ENCODE measurements at regions not wholly inside any gene's neighbourhood (a gene's known extent, or its start where the extent isn't known, plus 50 kb on each side); places are given as distances from the start of the nearest gene placed in this dataset.

- TF ChIP-seq ETV6 (IDR thresholded peaks at IDR 0.05; ENCODE audit: borderline replicate concordance in 1 of 2, low read depth in 2 of 2, low read length in 1 of 2): no peak
- no peak for TF ChIP-seq ETV6 (CRISPR knock-in tag; IDR thresholded peaks at IDR 0.05; ENCODE audit: borderline replicate concordance)
- no peak for TF ChIP-seq ZMIZ1 (IDR thresholded peaks at IDR 0.05; ENCODE audit: low read depth in 2 of 2, low read length in 2 of 2)
- TF ChIP-seq ZNF668 (CRISPR knock-in tag; IDR thresholded peaks at IDR 0.05): no peak
- TF ChIP-seq NCOA2 (IDR thresholded peaks at IDR 0.05; ENCODE audit: partially characterized antibody in 2 of 2): no peak
- no peak for TF ChIP-seq JUNB (CRISPR knock-in tag; conservative IDR thresholded peaks at IDR 0.05)
- TF ChIP-seq MAFF (IDR thresholded peaks at IDR 0.05; ENCODE audit: low read length): no peak
Measured at GRCh38 chr15:60162251-60162967, 158.3 kb downstream of the FOXB1 start (continued).

- no peaks in the 10 kb centered on the region for H4K20me1 ChIP-seq (replicated peaks; ENCODE audit: control insufficient read depth, insufficient read depth, low read length)
- no peaks in the 10 kb centered on the region for H3K79me2 ChIP-seq (ENCODE audit: control insufficient read depth, insufficient read depth, low read length)
- no peak overlapping the region for H3K27ac ChIP-seq (ENCODE audit: extremely low read depth, low read depth, low read length)
- in situ Hi-C loops (cut with MboI): no loop called here
- H3K4me1 ChIP-seq (replicated peaks in 1 of 2; ENCODE audit: control insufficient read depth in 2 of 2, insufficient read depth in 2 of 2, low read length in 2 of 2): no peaks in the 10 kb centered on the region
- intact Hi-C loops (cut with micrococcal nuclease): no loop called here
- no peak overlapping the region for H3K4me2 ChIP-seq (ENCODE audit: insufficient read depth, low read length)
- H3K27me3 ChIP-seq (ENCODE audit: control insufficient read depth in 2 of 2, insufficient read depth in 2 of 2, low read length in 2 of 2): peaks cover 4 to 6% of the 10 kb centered on the region in 2 experiments; a peak in 2 of 5 replicates
- no peaks in the 10 kb centered on the region for H3K9me3 ChIP-seq (replicated peaks; ENCODE audit: control insufficient read depth, insufficient read depth, low read depth, low read length)
- no TSS peak for BruUV-seq (replicated peaks)
- ATAC-seq (no peak), FAIRE-seq (no peak), DNase-seq (ENCODE audit: extremely low read depth in 1 of 4, low spot score in 3 of 4) (no peak)
- no peak overlapping the region for H3K4me3 ChIP-seq
- no peaks in the 10 kb centered on the region for H3K9me1 ChIP-seq (ENCODE audit: control insufficient read depth, insufficient read depth, low read length)
- no peaks in the 10 kb centered on the region for H3K36me3 ChIP-seq (ENCODE audit: control insufficient read depth, insufficient read depth, low read length)
- H2AFZ ChIP-seq (ENCODE audit: low read depth, low read length): no peak overlapping the region
- 0% methylated on average over 4 of the region's 4 CpGs for WGBS (ENCODE audit: insufficient coverage, low coverage, missing lambda C conversion rate)
- H3K9ac ChIP-seq (ENCODE audit: insufficient read depth in 1 of 2, low read depth in 2 of 2, low read length in 2 of 2): no peak overlapping the region
- ChIA-PET POLR2A (interaction anchor here (0.6 to 1.4 kb wide), 2 partner anchors 15 to 351 kb away, joined by 3 read pairs; no protein-coding TSS in a partner anchor), CTCF (ENCODE audit: low intra/inter-chr PET ratio) (no interaction called here)
- no peak for TF ChIP-seq FOSL1 (tag; conservative IDR thresholded peaks at IDR 0.05)
- TF ChIP-seq SP2 (IDR thresholded peaks at IDR 0.05; ENCODE audit: extremely low read depth, low read depth, low read length, poor library complexity, severe bottlenecking): no peak
- no peak for TF ChIP-seq DLX4 (CRISPR knock-in tag; IDR thresholded peaks at IDR 0.05)
- no peak for TF ChIP-seq HDAC2 (IDR thresholded peaks at IDR 0.05)
- no peak for TF ChIP-seq GTF2A2 (tag; IDR thresholded peaks at IDR 0.05)
- TF ChIP-seq KLF10 (CRISPR knock-in tag; IDR thresholded peaks at IDR 0.05): no peak
- TF ChIP-seq TAF9B (IDR thresholded peaks at IDR 0.05; ENCODE audit: partially characterized antibody): no peak
- no peak for TF ChIP-seq SOX6 (IDR thresholded peaks at IDR 0.05)
- TF ChIP-seq BRF1 (IDR thresholded peaks at IDR 0.05; ENCODE audit: borderline replicate concordance, extremely low read depth, insufficient read length): no peak
- no peak for TF ChIP-seq ZBED1 (IDR thresholded peaks at IDR 0.05)
- no peak for TF ChIP-seq MCM5 (IDR thresholded peaks at IDR 0.05; ENCODE audit: low read depth)
- TF ChIP-seq PHB (CRISPR knock-in tag; IDR thresholded peaks at IDR 0.05): no peak
Measured at GRCh38 chr15:60162968-60163355, 158.9 kb downstream of the FOXB1 start.

Measured in K562 (cell line).